GM19099 (cell line): ENCODE measurements at regions not wholly inside any gene's neighbourhood (a gene's known extent, or its start where the extent isn't known, plus 50 kb on each side); places are given as distances from the start of the nearest gene placed in this dataset.

Experiments used
- POLR2A ChIP-seq: IDR thresholded peaks from 3 replicates; pipeline ENCODE4 v1.6.1; 2011; ENCODE audit warnings: low read depth; ENCODE audit not compliant: insufficient read length; ENCODE audit errors: extremely low read depth

GRCh38 chr10:78307576-78307975, 273.9 kb downstream of the RPS24 start:
- TF ChIP-seq POLR2A: no peak

GRCh38 chr10:78309536-78310237, 276.0 kb downstream of the RPS24 start:
- TF ChIP-seq POLR2A: no peak

GRCh38 chr10:78310481-78311080, 276.9 kb downstream of the RPS24 start:
- no peak for TF ChIP-seq POLR2A

- no peak for TF ChIP-seq POLR2A
These were observed 278.8 kb downstream of the RPS24 start for GRCh38 chr10:78312197-78313047.

- no peak for TF ChIP-seq POLR2A
These were observed 279.4 kb downstream of the RPS24 start for GRCh38 chr10:78313048-78313381.

- TF ChIP-seq POLR2A: no peak
These were observed 280.0 kb downstream of the RPS24 start for GRCh38 chr10:78313636-78314035.

- TF ChIP-seq POLR2A: no peak
These were observed 281.0 kb downstream of the RPS24 start for GRCh38 chr10:78314651-78315050.

- no peak for TF ChIP-seq POLR2A
These were observed 282.8 kb downstream of the RPS24 start for GRCh38 chr10:78316451-78316931.

GRCh38 chr10:78318305-78318704, 284.6 kb downstream of the RPS24 start:
- TF ChIP-seq POLR2A: no peak

GRCh38 chr10:78319371-78319770, 285.7 kb downstream of the RPS24 start:
- no peak for TF ChIP-seq POLR2A

GRCh38 chr10:78319841-78320240, 286.2 kb downstream of the RPS24 start:
- no peak for TF ChIP-seq POLR2A

- no peak for TF ChIP-seq POLR2A
These were observed 286.8 kb downstream of the RPS24 start for GRCh38 chr10:78320506-78320905.

GRCh38 chr10:78321000-78321399, 287.3 kb downstream of the RPS24 start:
- no peak for TF ChIP-seq POLR2A

- no peak for TF ChIP-seq POLR2A
These were observed 287.8 kb downstream of the RPS24 start for GRCh38 chr10:78321500-78321899.

- no peak for TF ChIP-seq POLR2A
These were observed 292.7 kb downstream of the RPS24 start for GRCh38 chr10:78326372-78326771.

- TF ChIP-seq POLR2A: no peak
These were observed 294.3 kb downstream of the RPS24 start for GRCh38 chr10:78327778-78328591.
